ENCODE measurements at regions not wholly inside any gene's neighbourhood (a gene's known extent, or its start where the extent isn't known, plus 50 kb on each side); places are given as distances from the start of the nearest gene placed in this dataset.

- H3K9ac ChIP-seq: no peak overlapping the region
- no peaks in the 10 kb centered on the region for H3K4me1 ChIP-seq (ENCODE audit: control insufficient read depth in 1 of 2, insufficient read depth in 2 of 2, low read depth in 1 of 2, low read length in 1 of 2)
- H4K20me1 ChIP-seq (ENCODE audit: insufficient read depth): no peaks in the 10 kb centered on the region
- H2AFZ ChIP-seq (ENCODE audit: low read depth): no peak overlapping the region
- H3K4me3 ChIP-seq (ENCODE audit: low read depth in 2 of 2, low read length in 1 of 2): no peak overlapping the region
- no peaks in the 10 kb centered on the region for H3K9me3 ChIP-seq
- H3F3A ChIP-seq (replicated peaks; ENCODE audit: insufficient read depth): no peaks in the 10 kb centered on the region
- H3K36me3 ChIP-seq (replicated peaks in 1 of 2; ENCODE audit: control insufficient read depth in 1 of 2, insufficient read depth in 2 of 2, low read length in 1 of 2): no peaks in the 10 kb centered on the region
- 0% methylated on average over 2 of the region's 2 CpGs for WGBS (ENCODE audit: low lambda C conversion rate)
- no peaks in the 10 kb centered on the region for H3K27me3 ChIP-seq (ENCODE audit: insufficient read depth)
- TF ChIP-seq NRF1 (IDR thresholded peaks at IDR 0.05; ENCODE audit: low read depth, low read length) (no peak), FOXJ3 (CRISPR knock-in tag; IDR thresholded peaks at IDR 0.05) (no peak), RAD21 (IDR thresholded peaks at IDR 0.05; ENCODE audit: low read length) (no peak), EZH2phosphoT487 (IDR thresholded peaks at IDR 0.05; ENCODE audit: borderline replicate concordance, low read depth) (no peak), CTCF (IDR thresholded peaks at IDR 0.05) (no peak), FOSL2 (IDR thresholded peaks at IDR 0.05; ENCODE audit: borderline replicate concordance, low read depth) (no peak), USF2 (IDR thresholded peaks at IDR 0.05; ENCODE audit: borderline replicate concordance, low read depth, low read length) (no peak), TAF1 (IDR thresholded peaks at IDR 0.05; ENCODE audit: borderline replicate concordance, low read depth, low read length) (no peak), GATA2 (CRISPR knock-in tag; IDR thresholded peaks at IDR 0.05) (no peak), REST (IDR thresholded peaks at IDR 0.05; ENCODE audit: low read depth, low read length) (no peak), MXI1 (IDR thresholded peaks at IDR 0.05; ENCODE audit: low read depth, low read length) (no peak), TCF12 (IDR thresholded peaks at IDR 0.05) (no peak)
- H3K4me2 ChIP-seq: no peak overlapping the region
- POLR2A ChIA-PET: no interaction called here
- H3K79me2 ChIP-seq (ENCODE audit: insufficient read depth): no peaks in the 10 kb centered on the region
- no peaks in the 10 kb centered on the region for H3K9me2 ChIP-seq
- H3K27ac ChIP-seq (ENCODE audit: low read depth in 2 of 2, low read length in 1 of 2): no peak overlapping the region
- CTCF ChIA-PET: no interaction called here
- DNase-seq: no peak
Measured at GRCh38 chrX:110588164-110588563, 207.5 kb downstream of the CHRDL1 start.
